ENCODE measurements at regions not wholly inside any gene's neighbourhood (a gene's known extent, or its start where the extent isn't known, plus 50 kb on each side); places are given as distances from the start of the nearest gene placed in this dataset.

DNA sequence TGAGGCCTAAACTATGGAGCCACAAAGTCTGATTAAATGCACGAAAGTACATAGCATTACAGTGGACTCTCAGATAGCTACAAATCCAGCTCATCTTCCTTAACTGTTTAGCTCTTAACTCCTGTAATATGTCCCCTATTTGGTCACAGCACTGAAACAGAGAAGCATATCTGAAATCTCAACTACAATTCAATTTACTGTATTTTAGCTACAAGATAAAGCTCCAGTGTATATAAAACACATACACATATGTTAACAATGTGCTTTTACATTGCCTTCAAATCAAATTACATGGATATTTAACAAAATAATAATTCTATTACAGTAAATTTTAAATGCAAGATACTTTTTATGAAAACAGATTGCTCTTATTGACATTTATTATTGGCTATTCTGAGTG, 849.3 kb upstream of the PRMT6 start:
- no peak overlapping the region for H3K23ac ChIP-seq (ENCODE audit: low read length in 2 of 2)
- H3K4me1 ChIP-seq (ENCODE audit: control insufficient read depth, insufficient read depth, low read depth, low read length) = no peaks in the 10 kb centered on the region
- no peak overlapping the region for H3K4me3 ChIP-seq (ENCODE audit: insufficient read depth in 1 of 2, low read depth in 1 of 2, low read length in 2 of 2)
- no peak overlapping the region for H3K9ac ChIP-seq (ENCODE audit: low read length)
- no peaks in the 10 kb centered on the region for H3K36me3 ChIP-seq (ENCODE audit: control insufficient read depth in 1 of 2, insufficient read depth in 2 of 2, low read depth in 1 of 2, low read length in 2 of 2)
- H3K4ac ChIP-seq (ENCODE audit: low read depth in 1 of 2, low read length in 2 of 2) = no peak overlapping the region
- 69% methylated on average over 1 of the region's 1 CpG for WGBS
- H3K18ac ChIP-seq (ENCODE audit: low read depth in 1 of 2, low read length in 2 of 2) = no peak overlapping the region
- no peak overlapping the region for H2AK5ac ChIP-seq (ENCODE audit: low read length, severe bottlenecking)
- H2AFZ ChIP-seq (ENCODE audit: low read depth, low read length) = no peak overlapping the region
- H3K9me3 ChIP-seq (ENCODE audit: control insufficient read depth, low read length) = no peaks in the 10 kb centered on the region
- DNase-seq = no peak
- no peak overlapping the region for H3K27ac ChIP-seq (ENCODE audit: low read length, poor library complexity, severe bottlenecking)
- no peak overlapping the region for H2BK120ac ChIP-seq (ENCODE audit: low read depth, low read length)
- no peak overlapping the region for H2BK12ac ChIP-seq (ENCODE audit: low read length in 2 of 2)
- no peak overlapping the region for H4K8ac ChIP-seq (ENCODE audit: low read length)
- no peak overlapping the region for H3K4me2 ChIP-seq (ENCODE audit: low read length, poor library complexity, severe bottlenecking)
- H3K79me1 ChIP-seq (replicated peaks; ENCODE audit: low read length, poor library complexity, severe bottlenecking) = no peaks in the 10 kb centered on the region
- H2BK5ac ChIP-seq (ENCODE audit: low read depth, low read length, poor library complexity, severe bottlenecking) = no peak overlapping the region
- no peak overlapping the region for H3K14ac ChIP-seq (ENCODE audit: low read length in 2 of 2)
- H4K91ac ChIP-seq (ENCODE audit: low read length) = no peak overlapping the region
- H2BK15ac ChIP-seq (ENCODE audit: low read depth, poor library complexity, severe bottlenecking) = no peak overlapping the region
- H3K27me3 ChIP-seq (ENCODE audit: control insufficient read depth in 1 of 2, insufficient read depth in 1 of 2, low read length in 2 of 2) = no peaks in the 10 kb centered on the region

DNA sequence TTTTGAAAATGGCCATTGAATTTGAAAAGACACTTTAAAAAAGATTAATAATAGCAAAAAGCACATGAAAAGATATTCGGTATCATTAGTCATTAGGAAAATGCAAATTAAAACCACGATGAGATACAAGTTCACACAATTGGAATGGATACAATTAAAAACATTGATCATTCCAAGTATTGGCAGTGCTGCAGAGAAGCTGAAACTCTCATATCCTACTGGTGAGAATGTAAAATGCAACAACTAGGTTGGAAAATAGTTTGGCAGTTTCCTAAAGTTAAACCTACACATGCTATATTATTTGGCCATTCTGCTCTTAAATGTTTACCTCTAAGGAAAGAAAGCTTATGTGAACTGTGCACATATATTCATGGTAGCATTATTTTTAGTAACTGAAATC, 838.7 kb upstream of the PRMT6 start:
- Histone ChIP-seq H2BK12ac (ENCODE audit: low read length in 2 of 2) (no peak overlapping the region), H4K91ac (ENCODE audit: low read length) (no peak overlapping the region), H3K27ac (ENCODE audit: low read length, poor library complexity, severe bottlenecking) (no peak overlapping the region), H2AFZ (ENCODE audit: low read depth, low read length) (no peak overlapping the region), H3K9me3 (ENCODE audit: control insufficient read depth, low read length) (no peaks in the 10 kb centered on the region), H3K4me2 (ENCODE audit: low read length, poor library complexity, severe bottlenecking) (no peak overlapping the region), H4K8ac (ENCODE audit: low read length) (no peak overlapping the region), H3K9ac (ENCODE audit: low read length) (no peak overlapping the region), H3K4me1 (ENCODE audit: control insufficient read depth, insufficient read depth, low read depth, low read length) (no peaks in the 10 kb centered on the region), H3K4me3 (ENCODE audit: insufficient read depth in 1 of 2, low read depth in 1 of 2, low read length in 2 of 2) (no peak overlapping the region), H3K23ac (ENCODE audit: low read length in 2 of 2) (no peak overlapping the region), H3K36me3 (ENCODE audit: control insufficient read depth in 1 of 2, insufficient read depth in 2 of 2, low read depth in 1 of 2, low read length in 2 of 2) (no peaks in the 10 kb centered on the region), H2BK15ac (ENCODE audit: low read depth, poor library complexity, severe bottlenecking) (no peak overlapping the region), H2BK5ac (ENCODE audit: low read depth, low read length, poor library complexity, severe bottlenecking) (no peak overlapping the region), H3K27me3 (ENCODE audit: control insufficient read depth in 1 of 2, insufficient read depth in 1 of 2, low read length in 2 of 2) (no peaks in the 10 kb centered on the region), H3K4ac (ENCODE audit: low read depth in 1 of 2, low read length in 2 of 2) (no peak overlapping the region), H3K18ac (ENCODE audit: low read depth in 1 of 2, low read length in 2 of 2) (no peak overlapping the region), H3K14ac (ENCODE audit: low read length in 2 of 2) (no peak overlapping the region), H2BK120ac (ENCODE audit: low read depth, low read length) (no peak overlapping the region), H2AK5ac (ENCODE audit: low read length, severe bottlenecking) (no peak overlapping the region), H3K79me1 (replicated peaks; ENCODE audit: low read length, poor library complexity, severe bottlenecking) (no peaks in the 10 kb centered on the region)
- no CpG with 5 or more reads among the region's 2 CpGs for WGBS
- DNase-seq = no peak

GRCh38 chr1:106222403-106222802, 834.1 kb upstream of the PRMT6 start:
- no peaks in the 10 kb centered on the region for H3K9me3 ChIP-seq (ENCODE audit: control insufficient read depth, low read length)
- H4K91ac ChIP-seq (ENCODE audit: low read length) = no peak overlapping the region
- no peak overlapping the region for H3K9ac ChIP-seq (ENCODE audit: low read length)
- H3K4me1 ChIP-seq (ENCODE audit: control insufficient read depth, insufficient read depth, low read depth, low read length) = peaks cover 3% of the 10 kb centered on the region
- H3K23ac ChIP-seq (ENCODE audit: low read length in 2 of 2) = no peak overlapping the region
- no peak overlapping the region for H2BK12ac ChIP-seq (ENCODE audit: low read length in 2 of 2)
- DNase-seq = peak; percentile 37
- H3K4me3 ChIP-seq (ENCODE audit: insufficient read depth in 1 of 2, low read depth in 1 of 2, low read length in 2 of 2) = no peak overlapping the region
- no peak overlapping the region for H3K14ac ChIP-seq (ENCODE audit: low read length in 2 of 2)
- H3K27ac ChIP-seq (ENCODE audit: low read length, poor library complexity, severe bottlenecking) = peak overlapping the region; percentile 62
- H2BK15ac ChIP-seq (ENCODE audit: low read depth, poor library complexity, severe bottlenecking) = no peak overlapping the region
- H2BK5ac ChIP-seq (ENCODE audit: low read depth, low read length, poor library complexity, severe bottlenecking) = no peak overlapping the region
- no peak overlapping the region for H3K4me2 ChIP-seq (ENCODE audit: low read length, poor library complexity, severe bottlenecking)
- no peak overlapping the region for H2BK120ac ChIP-seq (ENCODE audit: low read depth, low read length)
- no peak overlapping the region for H3K18ac ChIP-seq (ENCODE audit: low read depth in 1 of 2, low read length in 2 of 2)
- WGBS = 33% methylated on average over 3 of the region's 4 CpGs
- H2AK5ac ChIP-seq (ENCODE audit: low read length, severe bottlenecking) = no peak overlapping the region
- H3K4ac ChIP-seq (ENCODE audit: low read depth in 1 of 2, low read length in 2 of 2) = no peak overlapping the region
- H3K79me1 ChIP-seq (replicated peaks; ENCODE audit: low read length, poor library complexity, severe bottlenecking) = no peaks in the 10 kb centered on the region
- H2AFZ ChIP-seq (ENCODE audit: low read depth, low read length) = no peak overlapping the region
- no peak overlapping the region for H4K8ac ChIP-seq (ENCODE audit: low read length)
- H3K27me3 ChIP-seq (ENCODE audit: control insufficient read depth in 1 of 2, insufficient read depth in 1 of 2, low read length in 2 of 2) = no peaks in the 10 kb centered on the region
- no peaks in the 10 kb centered on the region for H3K36me3 ChIP-seq (ENCODE audit: control insufficient read depth in 1 of 2, insufficient read depth in 2 of 2, low read depth in 1 of 2, low read length in 2 of 2)

GRCh38 chr1:106223213-106223612, 833.3 kb upstream of the PRMT6 start:
- Histone ChIP-seq H4K8ac (ENCODE audit: low read length) (no peak overlapping the region), H3K18ac (ENCODE audit: low read depth in 1 of 2, low read length in 2 of 2) (no peak overlapping the region), H2BK5ac (ENCODE audit: low read depth, low read length, poor library complexity, severe bottlenecking) (no peak overlapping the region), H2AFZ (ENCODE audit: low read depth, low read length) (no peak overlapping the region), H3K14ac (ENCODE audit: low read length in 2 of 2) (no peak overlapping the region), H3K23ac (ENCODE audit: low read length in 2 of 2) (no peak overlapping the region), H3K4ac (ENCODE audit: low read depth in 1 of 2, low read length in 2 of 2) (no peak overlapping the region), H3K79me1 (replicated peaks; ENCODE audit: low read length, poor library complexity, severe bottlenecking) (no peaks in the 10 kb centered on the region), H4K91ac (ENCODE audit: low read length) (no peak overlapping the region), H2BK12ac (ENCODE audit: low read length in 2 of 2) (no peak overlapping the region), H2BK120ac (ENCODE audit: low read depth, low read length) (no peak overlapping the region), H3K36me3 (ENCODE audit: control insufficient read depth in 1 of 2, insufficient read depth in 2 of 2, low read depth in 1 of 2, low read length in 2 of 2) (no peaks in the 10 kb centered on the region), H3K4me2 (ENCODE audit: low read length, poor library complexity, severe bottlenecking) (no peak overlapping the region), H2AK5ac (ENCODE audit: low read length, severe bottlenecking) (no peak overlapping the region), H3K9me3 (ENCODE audit: control insufficient read depth, low read length) (no peaks in the 10 kb centered on the region), H3K9ac (ENCODE audit: low read length) (no peak overlapping the region), H3K4me3 (ENCODE audit: insufficient read depth in 1 of 2, low read depth in 1 of 2, low read length in 2 of 2) (no peak overlapping the region), H3K27me3 (ENCODE audit: control insufficient read depth in 1 of 2, insufficient read depth in 1 of 2, low read length in 2 of 2) (no peaks in the 10 kb centered on the region), H2BK15ac (ENCODE audit: low read depth, poor library complexity, severe bottlenecking) (no peak overlapping the region), H3K4me1 (ENCODE audit: control insufficient read depth, insufficient read depth, low read depth, low read length) (peaks cover 3% of the 10 kb centered on the region), H3K27ac (ENCODE audit: low read length, poor library complexity, severe bottlenecking) (peak overlapping the region; percentile 49)
- DNase-seq = no peak
- WGBS = no CpG with 5 or more reads among the region's 1 CpG
